Thyroid gland (tissue), 4 donors: ENCODE measurements at regions not wholly inside any gene's neighbourhood (a gene's known extent, or its start where the extent isn't known, plus 50 kb on each side); places are given as distances from the start of the nearest gene placed in this dataset.

Experiments used
- DNase-seq, 2 donors: peaks; one replicate each; pipeline ENCODE4 v3.0.0-alpha.2; 2019
- H3K27ac ChIP-seq, 3 donors: fragments of 200-600 bp; sonication (generic); 1 replicate in 2 of 3; 2 replicates in 1 of 3; pipeline ENCODE4 v1.5.1; 2016 to 2019; ENCODE audit warnings: mild to moderate bottlenecking in 1 of 3, moderate library complexity in 1 of 3
- H3K27me3 ChIP-seq: fragments of 200-600 bp; sonication (generic); one replicate; pipeline ENCODE4 v1.5.1; 2019
- H3K36me3 ChIP-seq, 2 donors: fragments of 200-600 bp; sonication (generic); one replicate each; pipeline ENCODE4 v1.5.1; 2016 to 2019
- H3K4me1 ChIP-seq, 2 donors: fragments of 200-600 bp; sonication (generic); one replicate each; pipeline ENCODE4 v1.5.1; 2017 to 2019
- H3K4me3 ChIP-seq, 3 donors: fragments of 200-600 bp; sonication (generic); replicated peaks in 1 of 3; 1 replicate in 2 of 3; 2 replicates in 1 of 3; pipeline ENCODE4 v1.5.1; 2016; ENCODE audit warnings: mild to moderate bottlenecking in 1 of 3
- H3K9me3 ChIP-seq: fragments of 200-600 bp; sonication (generic); one replicate; pipeline ENCODE4 v1.5.1; 2017
- POLR2A ChIP-seq, 2 donors: fragments of 450-650 bp; IDR thresholded peaks; one replicate each; pipeline ENCODE4 v1.6.1; 2017; ENCODE audit warnings: antibody characterized with exemption in 2 of 2, mild to moderate bottlenecking in 2 of 2, moderate library complexity in 1 of 2
- WGBS, 2 donors: methylation state at CpG; one replicate each; pipeline ENCODE4 v1.1.5; 2017; 5-methylcytosine and 5-hydroxymethylcytosine counted together
- intact Hi-C: fragments of 100-400 bp; cut with DNase I; formaldehyde crosslinking; loops from one replicate; pipeline ENCODE4 v1.15.1; 2023
- TF ChIP-seq, protein P1 (sequence below), 6 experiments: fragments of 200-600 bp in 3 of 6; fragments of 450-650 bp in 3 of 6; sonication (generic) in 3 of 6; IDR thresholded peaks; one replicate each; pipeline ENCODE4 v1.5.1; 2016 to 2019; ENCODE audit warnings: antibody characterized with exemption in 6 of 6, mild to moderate bottlenecking in 2 of 6, inconsistent platforms in 1 of 6, moderate library complexity in 1 of 6

DNA sequence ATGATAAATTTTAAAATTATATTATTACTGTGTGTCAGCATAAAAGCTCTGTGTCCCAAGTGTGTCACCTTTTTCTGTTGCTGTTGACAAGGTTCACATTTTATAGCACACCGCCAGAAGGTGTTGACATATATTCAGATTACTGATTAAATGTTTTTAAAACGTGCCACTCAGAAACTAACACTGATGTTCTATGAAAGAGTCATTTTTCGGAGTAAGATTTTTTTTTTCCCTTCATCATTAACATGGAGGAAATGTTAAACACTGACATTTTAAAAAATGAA lies 197.5 kb downstream of the TM9SF2 start:
- Histone ChIP-seq H3K4me3 (no peak overlapping the region), H3K27me3 (no peaks in the 10 kb centered on the region), H3K36me3 (no peaks in the 10 kb centered on the region), H3K27ac (no peak overlapping the region), H3K9me3 (no peaks in the 10 kb centered on the region), H3K4me1 (no peaks in the 10 kb centered on the region)
- TF ChIP-seq POLR2A (IDR thresholded peaks at IDR 0.05) = no peak
- TF ChIP-seq, protein P1, sequence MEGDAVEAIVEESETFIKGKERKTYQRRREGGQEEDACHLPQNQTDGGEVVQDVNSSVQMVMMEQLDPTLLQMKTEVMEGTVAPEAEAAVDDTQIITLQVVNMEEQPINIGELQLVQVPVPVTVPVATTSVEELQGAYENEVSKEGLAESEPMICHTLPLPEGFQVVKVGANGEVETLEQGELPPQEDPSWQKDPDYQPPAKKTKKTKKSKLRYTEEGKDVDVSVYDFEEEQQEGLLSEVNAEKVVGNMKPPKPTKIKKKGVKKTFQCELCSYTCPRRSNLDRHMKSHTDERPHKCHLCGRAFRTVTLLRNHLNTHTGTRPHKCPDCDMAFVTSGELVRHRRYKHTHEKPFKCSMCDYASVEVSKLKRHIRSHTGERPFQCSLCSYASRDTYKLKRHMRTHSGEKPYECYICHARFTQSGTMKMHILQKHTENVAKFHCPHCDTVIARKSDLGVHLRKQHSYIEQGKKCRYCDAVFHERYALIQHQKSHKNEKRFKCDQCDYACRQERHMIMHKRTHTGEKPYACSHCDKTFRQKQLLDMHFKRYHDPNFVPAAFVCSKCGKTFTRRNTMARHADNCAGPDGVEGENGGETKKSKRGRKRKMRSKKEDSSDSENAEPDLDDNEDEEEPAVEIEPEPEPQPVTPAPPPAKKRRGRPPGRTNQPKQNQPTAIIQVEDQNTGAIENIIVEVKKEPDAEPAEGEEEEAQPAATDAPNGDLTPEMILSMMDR (IDR thresholded peaks at IDR 0.05) = no peak
- 88 to 92% methylated on average over 3 of the region's 3 CpGs for whole genome bisulfite sequencing, 2 donors
- intact Hi-C loops = no loop called here
- no peak for DNase-seq

DNA sequence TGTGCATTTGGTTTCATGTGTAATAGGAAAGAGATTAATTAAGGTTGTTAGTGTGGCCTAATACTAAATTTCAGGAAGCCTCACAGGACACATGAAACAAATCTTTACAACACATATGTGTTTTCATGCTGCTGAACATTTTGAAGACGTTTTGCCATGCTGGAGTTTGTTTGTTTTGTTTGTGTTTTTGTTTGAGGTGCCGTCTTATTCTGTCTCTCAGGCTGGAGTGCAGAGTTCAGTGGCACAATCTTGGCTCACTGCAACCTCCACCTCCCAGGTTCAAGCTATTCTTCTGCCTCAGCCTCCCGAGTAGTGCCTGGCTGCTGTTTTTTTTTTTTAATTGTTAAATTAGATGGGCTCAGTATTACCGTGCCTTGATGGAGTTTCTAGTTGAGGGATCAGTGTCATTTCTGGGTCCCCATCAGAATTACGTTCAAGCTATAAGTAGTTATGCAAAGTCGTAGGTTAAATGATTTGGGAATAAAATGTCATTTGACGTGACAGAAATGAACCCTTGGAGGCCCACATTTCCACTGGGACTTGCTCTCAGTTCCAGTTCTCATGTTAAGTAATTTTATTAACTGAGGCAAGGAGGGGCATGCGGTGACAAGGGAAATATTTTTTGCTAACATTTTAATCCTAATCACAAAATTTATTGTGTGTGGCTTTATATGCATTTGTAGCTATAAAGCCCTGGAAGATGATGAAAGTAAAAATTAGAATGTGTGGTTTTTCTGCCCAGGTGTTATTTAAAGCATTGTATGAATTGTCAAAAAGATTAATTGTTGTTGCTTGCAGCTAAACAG lies 196.9 kb downstream of the TM9SF2 start:
- no peaks in the 10 kb centered on the region for H3K4me1 ChIP-seq
- no peak overlapping the region for H3K4me3 ChIP-seq
- H3K27me3 ChIP-seq = no peaks in the 10 kb centered on the region
- intact Hi-C loops = no loop called here
- no peaks in the 10 kb centered on the region for H3K9me3 ChIP-seq
- DNase-seq = no peak
- WGBS, 2 donors = 71 to 76% methylated on average over 8 of the region's 8 CpGs
- no peak overlapping the region for H3K27ac ChIP-seq
- H3K36me3 ChIP-seq = no peaks in the 10 kb centered on the region
- no peak for TF ChIP-seq POLR2A (IDR thresholded peaks at IDR 0.05)
- TF ChIP-seq, protein P1 (IDR thresholded peaks at IDR 0.05) = no peak

DNA sequence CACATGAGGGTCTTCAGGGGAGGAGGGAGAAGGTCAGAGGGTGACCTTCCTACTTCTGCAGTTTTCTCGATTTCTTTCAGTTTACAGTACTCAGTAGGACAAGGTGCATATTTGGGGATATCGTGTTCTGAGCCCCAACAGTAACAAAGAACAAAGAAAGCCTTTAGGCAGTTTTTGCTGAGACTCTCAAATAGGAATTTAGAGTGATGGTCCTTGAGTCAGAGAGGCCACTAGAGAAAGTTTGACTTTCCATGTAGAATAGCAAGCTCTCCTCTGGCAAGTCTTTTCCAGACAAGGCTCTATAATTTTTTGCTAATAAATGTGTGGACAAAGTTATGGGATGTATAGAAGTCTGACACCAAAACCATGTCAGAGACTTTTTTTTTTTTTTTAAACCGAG lies 194.6 kb downstream of the TM9SF2 start:
- no peak for DNase-seq
- Histone ChIP-seq H3K4me3 (no peak overlapping the region), H3K4me1 (no peaks in the 10 kb centered on the region), H3K27ac (no peak overlapping the region), H3K27me3 (no peaks in the 10 kb centered on the region), H3K36me3 (no peaks in the 10 kb centered on the region), H3K9me3 (no peaks in the 10 kb centered on the region)
- WGBS, 2 donors = 55 to 64% methylated on average over 3 of the region's 3 CpGs
- TF ChIP-seq, protein P1 (IDR thresholded peaks at IDR 0.05) = no peak
- TF ChIP-seq POLR2A (IDR thresholded peaks at IDR 0.05) = no peak
- intact Hi-C loops = no loop called here

DNA sequence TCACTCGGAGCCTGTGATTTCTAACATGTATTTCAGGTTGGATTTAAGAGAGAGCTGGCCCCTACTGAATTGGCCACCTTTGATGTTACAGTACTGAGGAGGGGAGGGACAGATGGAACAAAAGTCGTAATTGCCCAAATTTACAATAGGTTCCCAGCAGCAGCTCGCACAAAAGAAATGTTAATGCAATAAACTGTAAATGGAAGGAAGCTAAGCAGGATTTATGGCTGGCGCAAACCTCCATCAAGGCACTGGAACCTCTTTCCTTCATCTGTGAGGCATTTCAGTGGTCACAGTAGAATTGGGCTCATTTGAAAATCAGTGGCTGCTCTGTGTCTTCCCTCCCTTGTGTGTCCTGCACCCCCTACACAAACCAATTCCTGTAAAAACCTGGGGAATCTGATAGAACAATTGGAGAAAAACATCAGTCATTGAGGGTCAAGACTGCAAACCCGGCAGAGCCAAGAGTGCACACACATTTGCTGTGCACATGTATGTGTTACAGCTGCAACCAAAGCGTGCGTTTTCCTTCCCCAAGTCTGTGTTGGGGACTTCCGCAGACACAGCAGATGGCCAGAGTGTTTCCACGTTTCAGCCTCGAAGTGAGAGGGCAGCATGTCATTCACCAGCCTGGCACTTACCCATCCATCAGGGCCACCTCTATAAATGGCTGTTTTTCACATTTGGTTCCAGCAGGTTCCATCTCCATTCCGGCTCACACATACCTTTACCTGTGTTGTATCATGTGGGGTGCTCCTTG lies 192.8 kb downstream of the TM9SF2 start:
- no peak for DNase-seq
- TF ChIP-seq, protein P1 (IDR thresholded peaks at IDR 0.05) = no peak
- no peak for TF ChIP-seq POLR2A (IDR thresholded peaks at IDR 0.05)
- Histone ChIP-seq H3K36me3 (no peaks in the 10 kb centered on the region), H3K4me1 (peaks cover 3 to 4% of the 10 kb centered on the region in 2 donors), H3K27ac (no peak overlapping the region), H3K27me3 (no peaks in the 10 kb centered on the region), H3K4me3 (no peak overlapping the region), H3K9me3 (no peaks in the 10 kb centered on the region)
- intact Hi-C loops = no loop called here
- 74 to 81% methylated on average over 11 of the region's 11 CpGs for WGBS, 2 donors

DNA sequence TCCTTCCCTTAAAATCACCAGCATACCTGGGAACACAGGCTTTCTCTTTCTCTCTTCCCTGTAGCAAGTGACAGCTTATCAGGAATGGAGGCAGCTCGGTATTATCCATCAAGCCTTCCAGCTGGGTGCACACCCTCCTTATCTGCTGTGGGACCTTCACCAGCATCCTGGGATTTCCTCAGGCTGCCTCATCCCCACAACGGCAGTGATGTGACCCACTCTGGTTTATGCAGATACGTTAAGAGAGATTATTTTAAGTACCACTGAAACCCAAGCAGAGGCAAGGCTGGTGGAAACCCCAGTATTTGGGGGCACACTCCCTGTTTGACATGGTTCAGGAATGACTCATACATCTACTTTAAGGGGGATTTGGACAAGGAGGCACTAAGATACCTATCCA lies 192.1 kb downstream of the TM9SF2 start:
- Histone ChIP-seq H3K4me3 (no peak overlapping the region), H3K36me3 (no peaks in the 10 kb centered on the region), H3K4me1 (peaks cover 3 to 4% of the 10 kb centered on the region in 2 donors), H3K27me3 (no peaks in the 10 kb centered on the region), H3K9me3 (no peaks in the 10 kb centered on the region), H3K27ac (no peak overlapping the region)
- intact Hi-C loops = no loop called here
- TF ChIP-seq, protein P1 (IDR thresholded peaks at IDR 0.05) = no peak
- TF ChIP-seq POLR2A (IDR thresholded peaks at IDR 0.05) = no peak
- WGBS, 2 donors = 75 to 89% methylated on average over 3 of the region's 3 CpGs
- no peak for DNase-seq
